GM19035 (cell line): ENCODE measurements at regions not wholly inside any gene's neighbourhood (a gene's known extent, or its start where the extent isn't known, plus 50 kb on each side); places are given as distances from the start of the nearest gene placed in this dataset.
A peak's percentile ranks its signal among the peaks of the same experiment; 100 is the strongest.

Experiments used
- ATAC-seq: cut with Tn5 transposase; IDR thresholded peaks from one replicate; pipeline ENCODE4 v1.9.1; 2021; ENCODE audit not compliant: unreplicated experiment

- no peak for ATAC-seq
Observed at GRCh38 chr3:113051787-113052186, 61.0 kb downstream of the GTPBP8 start.

- no peak for ATAC-seq
Observed at GRCh38 chr3:113053169-113053568, 62.4 kb downstream of the GTPBP8 start.

GRCh38 chr3:113054552-113054951 lies 63.8 kb downstream of the GTPBP8 start:
- ATAC-seq = no peak

- no peak for ATAC-seq
Observed at GRCh38 chr3:113055201-113055600, 64.4 kb downstream of the GTPBP8 start.

GRCh38 chr3:113055961-113056360 lies 65.2 kb downstream of the GTPBP8 start:
- no peak for ATAC-seq

- peak; percentile 83 for ATAC-seq
Observed at GRCh38 chr3:113057117-113057516, 66.3 kb downstream of the GTPBP8 start.

- ATAC-seq = no peak
Observed at GRCh38 chr3:113058188-113058587, 67.4 kb downstream of the GTPBP8 start.

GRCh38 chr3:113062705-113063104 lies 71.9 kb downstream of the GTPBP8 start:
- no peak for ATAC-seq

- no peak for ATAC-seq
Observed at GRCh38 chr3:113063126-113063894, 72.5 kb downstream of the GTPBP8 start.

- no peak for ATAC-seq
Observed at GRCh38 chr3:113064183-113064582, 73.4 kb downstream of the GTPBP8 start.

- no peak for ATAC-seq
Observed at GRCh38 chr3:113065336-113065735, 74.6 kb downstream of the GTPBP8 start.

GRCh38 chr3:113070072-113070640 lies 79.4 kb downstream of the GTPBP8 start:
- ATAC-seq = no peak

GRCh38 chr3:113070681-113071113 lies 79.9 kb downstream of the GTPBP8 start:
- peak; percentile 91 for ATAC-seq

- no peak for ATAC-seq
Observed at GRCh38 chr3:113075588-113075987, 84.8 kb downstream of the GTPBP8 start.

GRCh38 chr3:113079218-113079961 lies 88.6 kb downstream of the GTPBP8 start:
- peak; percentile 84 for ATAC-seq

- no peak for ATAC-seq
Observed at GRCh38 chr3:113084777-113085176, 94.0 kb downstream of the GTPBP8 start.

GRCh38 chr3:113086560-113087461 lies 96.0 kb downstream of the GTPBP8 start:
- ATAC-seq = no peak

GRCh38 chr3:113088616-113089015 lies 97.8 kb downstream of the GTPBP8 start:
- no peak for ATAC-seq

GRCh38 chr3:113091417-113091816 lies 100.6 kb downstream of the GTPBP8 start:
- ATAC-seq = no peak

GRCh38 chr3:113092746-113093145 lies 102.0 kb downstream of the GTPBP8 start:
- ATAC-seq = no peak
